Mucosa of rectum (tissue), 2 donors: ENCODE measurements at regions not wholly inside any gene's neighbourhood (a gene's known extent, or its start where the extent isn't known, plus 50 kb on each side); places are given as distances from the start of the nearest gene placed in this dataset.
"Not testable (repeated sequence)": the region's sequence is repeated elsewhere in the genome, so short reads cannot be mapped to it uniquely, and the experiment has no call there.

Source experiments
- H3K27ac ChIP-seq, 2 donors: one replicate each; pipeline ENCODE4 v1.7.0; 2013; ENCODE audit warnings: inconsistent platforms in 2 of 2, low read depth in 2 of 2, low read length in 2 of 2
- H3K27me3 ChIP-seq, 2 donors: one replicate each; pipeline ENCODE4 v1.7.0; 2013; ENCODE audit warnings: low read length in 2 of 2; ENCODE audit not compliant: control insufficient read depth in 2 of 2, insufficient read depth in 2 of 2
- H3K36me3 ChIP-seq, 2 donors: one replicate each; pipeline ENCODE4 v1.7.0; 2013; ENCODE audit warnings: low read length in 2 of 2; ENCODE audit not compliant: control insufficient read depth in 2 of 2, insufficient read depth in 2 of 2
- H3K4me1 ChIP-seq, 2 donors: one replicate each; pipeline ENCODE4 v1.7.0; 2013; ENCODE audit warnings: low read length in 2 of 2, mild to moderate bottlenecking in 1 of 2; ENCODE audit not compliant: control insufficient read depth in 2 of 2, insufficient read depth in 2 of 2
- H3K4me3 ChIP-seq, 2 donors: one replicate each; pipeline ENCODE4 v1.7.0; 2013; ENCODE audit warnings: low read length in 2 of 2
- H3K9ac ChIP-seq, 2 donors: one replicate each; pipeline ENCODE4 v1.7.0; 2013; ENCODE audit warnings: low read length in 2 of 2, low read depth in 1 of 2, mild to moderate bottlenecking in 1 of 2
- H3K9me3 ChIP-seq, 2 donors: one replicate each; pipeline ENCODE4 v1.7.0; 2013; ENCODE audit warnings: low read length in 2 of 2; ENCODE audit not compliant: control insufficient read depth in 2 of 2
- donor health status: healthy.
- donor health status: Normal muscosa, but diverticular disease.

- no peaks in the 10 kb centered on the region for H3K9me3 ChIP-seq
- H3K36me3 ChIP-seq, result no peaks in the 10 kb centered on the region
- H3K9ac ChIP-seq, result no peak overlapping the region
- peaks cover 0 to 3% of the 10 kb centered on the region in 2 donors for H3K27me3 ChIP-seq
- H3K27ac ChIP-seq, result no peak overlapping the region
- peaks cover 6 to 9% of the 10 kb centered on the region in 2 donors for H3K4me1 ChIP-seq
- H3K4me3 ChIP-seq, result no peak overlapping the region
These were observed 73.3 kb upstream of the NFE2L3 start for GRCh38 chr7:26078437-26079336.

GRCh38 chr7:26081638-26082037, 70.4 kb upstream of the NFE2L3 start:
- Histone ChIP-seq H3K27ac (no peak overlapping the region), H3K27me3 (peaks cover 0 to 3% of the 10 kb centered on the region in 2 donors), H3K4me1 (peaks cover 6 to 9% of the 10 kb centered on the region in 2 donors), H3K9me3 (no peaks in the 10 kb centered on the region), H3K4me3 (no peak overlapping the region), H3K9ac (no peak overlapping the region), H3K36me3 (no peaks in the 10 kb centered on the region)

GRCh38 chr7:26083113-26083512, 68.9 kb upstream of the NFE2L3 start:
- Histone ChIP-seq H3K9ac (no peak overlapping the region), H3K36me3 (no peaks in the 10 kb centered on the region), H3K4me1 (peaks cover 6 to 9% of the 10 kb centered on the region in 2 donors), H3K9me3 (no peaks in the 10 kb centered on the region), H3K27me3 (peaks cover 0 to 3% of the 10 kb centered on the region in 2 donors), H3K27ac (no peak overlapping the region), H3K4me3 (no peak overlapping the region)

- Histone ChIP-seq H3K4me3 (no peak overlapping the region), H3K36me3 (no peaks in the 10 kb centered on the region), H3K9ac (no peak overlapping the region), H3K27ac (no peak overlapping the region), H3K27me3 (no peaks in the 10 kb centered on the region), H3K9me3 (no peaks in the 10 kb centered on the region), H3K4me1 (no peaks in the 10 kb centered on the region)
These were observed 67.6 kb upstream of the NFE2L3 start for GRCh38 chr7:26084418-26084817.

- Histone ChIP-seq H3K4me3 (no peak overlapping the region), H3K4me1 (no peaks in the 10 kb centered on the region), H3K9ac (no peak overlapping the region), H3K27ac (no peak overlapping the region), H3K9me3 (no peaks in the 10 kb centered on the region), H3K36me3 (no peaks in the 10 kb centered on the region), H3K27me3 (no peaks in the 10 kb centered on the region)
These were observed 66.2 kb upstream of the NFE2L3 start for GRCh38 chr7:26085771-26086170.

GRCh38 chr7:26087321-26088091, 64.5 kb upstream of the NFE2L3 start:
- H3K9me3 ChIP-seq, result no peaks in the 10 kb centered on the region
- H3K27ac ChIP-seq, result no peak overlapping the region
- no peak overlapping the region for H3K4me3 ChIP-seq
- H3K36me3 ChIP-seq, result no peaks in the 10 kb centered on the region
- no peaks in the 10 kb centered on the region for H3K4me1 ChIP-seq
- H3K9ac ChIP-seq, result no peak overlapping the region
- no peaks in the 10 kb centered on the region for H3K27me3 ChIP-seq

- H3K9me3 ChIP-seq, H3K27ac ChIP-seq, H3K9ac ChIP-seq, H3K4me3 ChIP-seq, H3K36me3 ChIP-seq, H3K27me3 ChIP-seq, H3K4me1 ChIP-seq: not testable (repeated sequence)
These were observed 62.5 kb upstream of the NFE2L3 start for GRCh38 chr7:26089469-26089868.

- no peaks in the 10 kb centered on the region for H3K27me3 ChIP-seq
These were observed 61.0 kb upstream of the NFE2L3 start for GRCh38 chr7:26090927-26091519.

GRCh38 chr7:26091933-26092332, 60.1 kb upstream of the NFE2L3 start:
- Histone ChIP-seq H3K4me3 (no peak overlapping the region), H3K4me1 (no peaks in the 10 kb centered on the region), H3K9me3 (no peaks in the 10 kb centered on the region), H3K9ac (no peak overlapping the region), H3K27me3 (no peaks in the 10 kb centered on the region), H3K27ac (no peak overlapping the region), H3K36me3 (no peaks in the 10 kb centered on the region)

More at GRCh38 chr7:26090927-26091519, 61.0 kb upstream of the NFE2L3 start:
- Histone ChIP-seq H3K36me3 (no peaks in the 10 kb centered on the region), H3K4me1 (no peaks in the 10 kb centered on the region), H3K9me3 (no peaks in the 10 kb centered on the region), H3K4me3 (peak overlapping the region in 1 of 2 donors; percentile 32), H3K9ac (no peak overlapping the region), H3K27ac (no peak overlapping the region)

GRCh38 chr7:26093023-26093422, 59.0 kb upstream of the NFE2L3 start:
- no peak overlapping the region for H3K9ac ChIP-seq
- no peak overlapping the region for H3K4me3 ChIP-seq
- no peaks in the 10 kb centered on the region for H3K36me3 ChIP-seq

More at GRCh38 chr7:26093023-26093422, 59.0 kb upstream of the NFE2L3 start:
- Histone ChIP-seq H3K4me1 (no peaks in the 10 kb centered on the region), H3K9me3 (no peaks in the 10 kb centered on the region), H3K27ac (no peak overlapping the region), H3K27me3 (no peaks in the 10 kb centered on the region)
